SK-N-SH (cell line): ENCODE measurements at regions not wholly inside any gene's neighbourhood (a gene's known extent, or its start where the extent isn't known, plus 50 kb on each side); places are given as distances from the start of the nearest gene placed in this dataset.

ENCODE experiments used
- NRF1 ChIP-seq: IDR thresholded peaks from 2 replicates; pipeline ENCODE4 v1.6.1; 2012; ENCODE audit warnings: low read depth, mild to moderate bottlenecking, low read length
- RAD21 ChIP-seq: IDR thresholded peaks from 2 replicates; pipeline ENCODE4 v1.6.1; 2012; ENCODE audit warnings: mild to moderate bottlenecking, low read length
- RXRA ChIP-seq: IDR thresholded peaks from 2 replicates; pipeline ENCODE4 v1.4.0; 2012; ENCODE audit warnings: low read depth, mild to moderate bottlenecking, borderline replicate concordance
- USF2 ChIP-seq: fragments of 150-350 bp; IDR thresholded peaks from 2 replicates; pipeline ENCODE4 v1.6.1; 2017; ENCODE audit warnings: antibody characterized with exemption, low read length, low read depth, borderline replicate concordance

DNA sequence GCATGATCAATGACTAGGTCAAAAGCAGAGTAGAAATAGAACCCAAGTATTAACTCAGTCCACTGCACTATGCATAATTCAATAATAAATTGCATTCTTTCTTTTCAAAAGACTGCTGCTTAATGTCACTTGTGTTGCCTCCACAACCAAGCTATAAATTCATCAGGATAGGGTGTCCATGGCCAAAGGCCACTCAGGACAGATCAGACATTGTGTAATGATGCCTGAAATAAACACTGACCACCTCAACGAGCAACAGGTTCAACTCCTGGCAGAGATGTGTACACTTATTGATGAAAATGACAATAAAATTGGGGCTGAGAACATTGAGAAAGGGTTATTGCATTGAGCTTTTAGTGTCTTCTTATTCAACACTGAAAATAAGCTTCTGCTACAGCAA, 194.5 kb upstream of the SPOPL start:
- no peak for TF ChIP-seq RXRA
- TF ChIP-seq RAD21 = no peak
- no peak for TF ChIP-seq USF2
- no peak for TF ChIP-seq NRF1
